ENCODE measurements at regions not wholly inside any gene's neighbourhood (a gene's known extent, or its start where the extent isn't known, plus 50 kb on each side); places are given as distances from the start of the nearest gene placed in this dataset.

DNA sequence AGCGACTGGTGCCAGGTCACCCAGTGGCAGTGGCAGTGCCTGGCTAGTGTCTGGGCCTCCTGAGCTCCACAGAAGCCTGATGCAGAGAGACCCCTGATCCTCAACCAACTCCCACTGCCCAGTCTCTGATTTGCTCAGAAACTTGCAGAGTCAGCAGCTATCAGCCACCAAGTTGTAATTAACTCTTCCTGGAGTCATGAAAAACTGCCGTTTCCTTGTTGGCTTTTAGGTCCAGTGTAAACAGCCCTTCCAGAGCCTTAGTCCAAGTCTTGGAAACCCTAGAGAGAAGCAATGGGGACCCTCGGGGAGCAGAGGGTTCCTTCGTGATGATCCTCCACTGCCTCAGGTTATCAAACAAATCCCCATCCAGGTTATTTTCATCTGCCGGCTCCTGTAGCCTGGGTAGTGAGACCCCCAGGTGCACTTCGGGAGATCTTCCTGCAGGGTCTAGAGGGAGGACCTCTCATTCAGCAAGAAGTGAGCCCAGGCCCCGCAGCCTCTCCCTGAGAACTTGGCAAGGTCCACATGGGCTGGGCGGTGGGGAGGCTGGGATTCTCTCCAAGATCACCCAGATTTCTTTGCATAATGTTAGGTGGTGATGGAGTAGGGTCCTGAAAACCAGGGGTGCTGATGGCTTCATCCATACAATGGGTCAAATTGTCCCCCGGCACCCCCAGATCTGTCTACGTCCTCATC, 137.7 kb upstream of the HDAC4 start:
- TF ChIP-seq, protein P1, sequence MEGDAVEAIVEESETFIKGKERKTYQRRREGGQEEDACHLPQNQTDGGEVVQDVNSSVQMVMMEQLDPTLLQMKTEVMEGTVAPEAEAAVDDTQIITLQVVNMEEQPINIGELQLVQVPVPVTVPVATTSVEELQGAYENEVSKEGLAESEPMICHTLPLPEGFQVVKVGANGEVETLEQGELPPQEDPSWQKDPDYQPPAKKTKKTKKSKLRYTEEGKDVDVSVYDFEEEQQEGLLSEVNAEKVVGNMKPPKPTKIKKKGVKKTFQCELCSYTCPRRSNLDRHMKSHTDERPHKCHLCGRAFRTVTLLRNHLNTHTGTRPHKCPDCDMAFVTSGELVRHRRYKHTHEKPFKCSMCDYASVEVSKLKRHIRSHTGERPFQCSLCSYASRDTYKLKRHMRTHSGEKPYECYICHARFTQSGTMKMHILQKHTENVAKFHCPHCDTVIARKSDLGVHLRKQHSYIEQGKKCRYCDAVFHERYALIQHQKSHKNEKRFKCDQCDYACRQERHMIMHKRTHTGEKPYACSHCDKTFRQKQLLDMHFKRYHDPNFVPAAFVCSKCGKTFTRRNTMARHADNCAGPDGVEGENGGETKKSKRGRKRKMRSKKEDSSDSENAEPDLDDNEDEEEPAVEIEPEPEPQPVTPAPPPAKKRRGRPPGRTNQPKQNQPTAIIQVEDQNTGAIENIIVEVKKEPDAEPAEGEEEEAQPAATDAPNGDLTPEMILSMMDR (IDR thresholded peaks at IDR 0.05), result no peak
- TF ChIP-seq EZH2phosphoT487 (IDR thresholded peaks at IDR 0.05) (no peak), EZH2 (IDR thresholded peaks at IDR 0.05) (no peak)

Data from neural progenitor cell (in vitro differentiated cells).